ENCODE measurements at regions not wholly inside any gene's neighbourhood (a gene's known extent, or its start where the extent isn't known, plus 50 kb on each side); places are given as distances from the start of the nearest gene placed in this dataset.
"Not testable (repeated sequence)": the region's sequence is repeated elsewhere in the genome, so short reads cannot be mapped to it uniquely, and the experiment has no call there.

GRCh38 chr17:22095414-22095813, 403.1 kb downstream of the KCNJ18 start:
- POLR2A ChIA-PET; H3K4me1 Mint-ChIP-seq; CTCF ChIA-PET; H3K27ac Mint-ChIP-seq; H3K9me3 Mint-ChIP-seq; ATAC-seq (ENCODE audit: low read depth); H3K4me3 Mint-ChIP-seq; H3K27me3 Mint-ChIP-seq; H3K36me3 Mint-ChIP-seq (ENCODE audit: low read depth); DNase-seq; intact Hi-C loops (cut with micrococcal nuclease): not testable (repeated sequence)

GRCh38 chr17:22099633-22100032, 407.3 kb downstream of the KCNJ18 start:
- POLR2A ChIA-PET; H3K9me3 Mint-ChIP-seq; ATAC-seq (ENCODE audit: low read depth); H3K4me3 Mint-ChIP-seq; H3K36me3 Mint-ChIP-seq (ENCODE audit: low read depth); DNase-seq; intact Hi-C loops (cut with micrococcal nuclease); H3K27me3 Mint-ChIP-seq; H3K4me1 Mint-ChIP-seq; CTCF ChIA-PET; H3K27ac Mint-ChIP-seq: not testable (repeated sequence)

GRCh38 chr17:22102177-22102576, 409.9 kb downstream of the KCNJ18 start:
- TF ChIP-seq CTCF (IDR thresholded peaks at IDR 0.05) = no peak
- H3K36me3 Mint-ChIP-seq (ENCODE audit: low read depth) = no peaks in the 10 kb centered on the region
- DNase-seq = no peak
- H3K27me3 Mint-ChIP-seq = no peaks in the 10 kb centered on the region
- peaks cover 12% of the 10 kb centered on the region for H3K9me3 Mint-ChIP-seq
- no peak overlapping the region for H3K4me3 Mint-ChIP-seq
- intact Hi-C loops (cut with micrococcal nuclease) = no loop called here
- POLR2A ChIA-PET = no interaction called here
- CTCF ChIA-PET = no interaction called here
- no peak overlapping the region for H3K27ac Mint-ChIP-seq
- no peaks in the 10 kb centered on the region for H3K4me1 Mint-ChIP-seq
- no peak for ATAC-seq (ENCODE audit: low read depth)

- H3K9me3 Mint-ChIP-seq; CTCF ChIA-PET; H3K4me3 Mint-ChIP-seq; H3K4me1 Mint-ChIP-seq; intact Hi-C loops (cut with micrococcal nuclease); H3K27me3 Mint-ChIP-seq; POLR2A ChIA-PET; H3K27ac Mint-ChIP-seq; H3K36me3 Mint-ChIP-seq (ENCODE audit: low read depth); DNase-seq; ATAC-seq (ENCODE audit: low read depth): not testable (repeated sequence)
Measured at GRCh38 chr17:22116720-22117119, 424.4 kb downstream of the KCNJ18 start.

- POLR2A ChIA-PET; DNase-seq; H3K27me3 Mint-ChIP-seq; intact Hi-C loops (cut with micrococcal nuclease); H3K4me1 Mint-ChIP-seq; H3K27ac Mint-ChIP-seq; H3K4me3 Mint-ChIP-seq; H3K36me3 Mint-ChIP-seq (ENCODE audit: low read depth); ATAC-seq (ENCODE audit: low read depth); H3K9me3 Mint-ChIP-seq; CTCF ChIA-PET: not testable (repeated sequence)
Measured at GRCh38 chr17:22117401-22117800, 425.1 kb downstream of the KCNJ18 start.

GRCh38 chr17:22119016-22119415, 426.7 kb downstream of the KCNJ18 start:
- H3K27me3 Mint-ChIP-seq; H3K36me3 Mint-ChIP-seq (ENCODE audit: low read depth); ATAC-seq (ENCODE audit: low read depth); POLR2A ChIA-PET; H3K9me3 Mint-ChIP-seq; CTCF ChIA-PET; DNase-seq; H3K27ac Mint-ChIP-seq; intact Hi-C loops (cut with micrococcal nuclease); H3K4me3 Mint-ChIP-seq; H3K4me1 Mint-ChIP-seq: not testable (repeated sequence)

- ATAC-seq (ENCODE audit: low read depth); intact Hi-C loops (cut with micrococcal nuclease); H3K4me1 Mint-ChIP-seq; H3K36me3 Mint-ChIP-seq (ENCODE audit: low read depth); H3K9me3 Mint-ChIP-seq; POLR2A ChIA-PET; H3K27ac Mint-ChIP-seq; DNase-seq; H3K4me3 Mint-ChIP-seq; H3K27me3 Mint-ChIP-seq; CTCF ChIA-PET: not testable (repeated sequence)
Measured at GRCh38 chr17:22119751-22120150, 427.4 kb downstream of the KCNJ18 start.

GRCh38 chr17:22123536-22124281, 431.4 kb downstream of the KCNJ18 start:
- no peak overlapping the region for H3K27ac Mint-ChIP-seq
- POLR2A ChIA-PET = no interaction called here
- peaks cover 5% of the 10 kb centered on the region for H3K9me3 Mint-ChIP-seq
- H3K4me3 Mint-ChIP-seq = no peak overlapping the region
- intact Hi-C loops (cut with micrococcal nuclease) = no loop called here
- no peak for TF ChIP-seq CTCF (IDR thresholded peaks at IDR 0.05)
- CTCF ChIA-PET = no interaction called here
- no peaks in the 10 kb centered on the region for H3K36me3 Mint-ChIP-seq (ENCODE audit: low read depth)
- DNase-seq = no peak
- no peak for ATAC-seq (ENCODE audit: low read depth)
- H3K4me1 Mint-ChIP-seq = no peaks in the 10 kb centered on the region
- H3K27me3 Mint-ChIP-seq = no peaks in the 10 kb centered on the region
